ENCODE measurements at regions not wholly inside any gene's neighbourhood (a gene's known extent, or its start where the extent isn't known, plus 50 kb on each side); places are given as distances from the start of the nearest gene placed in this dataset.

DNA sequence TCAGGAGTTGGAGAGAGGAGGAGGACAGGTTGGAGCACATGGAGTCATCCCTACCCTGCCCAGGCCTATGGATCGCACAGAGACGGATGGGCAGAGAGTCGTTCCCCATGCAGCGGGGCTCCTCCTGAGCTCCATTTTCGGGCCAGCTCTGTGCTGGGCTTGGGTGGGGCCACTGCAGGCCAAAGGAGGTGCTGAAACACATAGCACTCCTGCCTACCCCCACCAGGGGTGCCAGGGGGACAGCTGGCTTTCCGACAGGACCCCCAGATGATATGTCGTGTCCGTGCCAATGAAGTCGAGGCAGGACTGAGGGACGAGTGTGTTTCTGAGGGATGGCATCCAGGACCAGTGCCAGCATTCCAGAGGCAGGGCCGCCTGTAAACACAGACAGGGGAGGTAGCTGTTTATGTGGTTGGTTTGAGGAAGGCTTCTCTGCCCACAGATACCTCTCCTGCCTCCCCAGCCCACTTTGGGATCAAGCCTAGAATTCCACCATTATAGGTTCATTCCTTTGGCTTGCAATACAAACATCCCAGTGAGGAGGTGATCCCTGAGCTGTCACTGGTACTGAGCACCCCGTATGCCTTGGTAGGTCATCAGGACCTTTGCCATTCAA lies 116.6 kb downstream of the GLI2 start:
- peak; percentile 53 for DNase-seq (ENCODE audit: low read depth)

DNA sequence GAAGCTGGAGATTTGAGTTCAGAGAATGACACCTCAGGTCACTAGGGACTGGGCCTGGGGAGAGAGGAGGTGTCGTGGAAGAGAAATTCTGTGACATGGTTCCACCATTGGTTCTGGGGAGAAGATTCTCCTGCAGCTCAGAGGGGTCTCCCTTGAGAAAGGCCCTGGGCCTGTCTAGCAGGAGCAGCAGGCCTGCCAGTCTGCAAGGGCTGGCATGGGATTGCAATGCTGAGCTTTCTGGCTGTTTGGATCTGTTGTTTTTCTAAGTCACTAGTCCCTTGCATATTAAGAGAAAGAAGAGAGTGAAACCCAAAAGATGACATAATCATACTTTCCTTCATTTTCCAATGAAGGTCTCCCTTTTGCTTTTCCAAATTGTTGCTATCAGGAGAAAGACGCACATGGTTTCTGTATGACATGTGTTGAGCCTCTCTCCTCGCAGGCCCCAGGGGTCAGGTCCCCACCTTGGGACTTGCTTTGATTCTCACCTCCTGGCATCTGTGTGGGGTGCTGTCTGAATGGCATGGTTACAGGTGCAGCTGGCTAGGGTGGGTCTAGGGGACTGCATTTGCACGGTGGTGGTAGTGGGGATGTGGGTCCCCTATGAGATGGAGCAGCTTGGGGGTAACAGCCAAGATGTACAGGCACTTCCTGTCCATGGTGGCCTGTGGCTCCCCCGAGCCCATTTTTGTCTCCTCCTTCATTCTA lies 117.8 kb downstream of the GLI2 start:
- DNase-seq (ENCODE audit: low read depth), result no peak

DNA sequence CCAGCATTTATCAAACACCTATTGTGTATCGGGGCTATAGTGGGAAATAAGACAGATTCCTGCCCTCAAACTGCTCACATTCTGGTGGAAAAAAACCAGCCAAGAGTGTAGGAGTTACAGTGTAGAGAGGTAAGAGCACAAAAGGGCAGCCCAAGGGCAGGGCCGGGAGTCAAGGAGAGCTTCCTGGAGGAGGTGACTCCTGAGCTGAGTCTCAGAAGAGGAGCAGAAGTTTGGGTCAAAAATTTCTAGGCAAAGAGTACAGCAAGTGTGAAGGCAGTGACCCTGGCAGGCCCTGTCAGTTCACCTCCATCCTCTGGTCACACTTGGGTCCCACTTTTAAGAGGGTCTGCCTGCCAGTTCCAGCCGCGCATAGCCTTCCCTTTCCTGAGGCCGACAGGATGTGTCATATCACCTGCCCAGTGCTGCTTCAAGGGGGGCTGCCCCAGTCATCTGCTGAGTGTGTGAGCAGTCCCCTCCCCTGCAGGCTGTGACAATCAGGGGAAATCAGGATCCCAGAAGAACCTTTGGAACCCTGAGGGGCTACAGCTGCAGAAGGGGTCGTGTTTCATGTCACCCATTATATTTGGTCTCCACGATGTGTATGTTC lies 118.4 kb downstream of the GLI2 start:
- no peak for DNase-seq (ENCODE audit: low read depth)

DNA sequence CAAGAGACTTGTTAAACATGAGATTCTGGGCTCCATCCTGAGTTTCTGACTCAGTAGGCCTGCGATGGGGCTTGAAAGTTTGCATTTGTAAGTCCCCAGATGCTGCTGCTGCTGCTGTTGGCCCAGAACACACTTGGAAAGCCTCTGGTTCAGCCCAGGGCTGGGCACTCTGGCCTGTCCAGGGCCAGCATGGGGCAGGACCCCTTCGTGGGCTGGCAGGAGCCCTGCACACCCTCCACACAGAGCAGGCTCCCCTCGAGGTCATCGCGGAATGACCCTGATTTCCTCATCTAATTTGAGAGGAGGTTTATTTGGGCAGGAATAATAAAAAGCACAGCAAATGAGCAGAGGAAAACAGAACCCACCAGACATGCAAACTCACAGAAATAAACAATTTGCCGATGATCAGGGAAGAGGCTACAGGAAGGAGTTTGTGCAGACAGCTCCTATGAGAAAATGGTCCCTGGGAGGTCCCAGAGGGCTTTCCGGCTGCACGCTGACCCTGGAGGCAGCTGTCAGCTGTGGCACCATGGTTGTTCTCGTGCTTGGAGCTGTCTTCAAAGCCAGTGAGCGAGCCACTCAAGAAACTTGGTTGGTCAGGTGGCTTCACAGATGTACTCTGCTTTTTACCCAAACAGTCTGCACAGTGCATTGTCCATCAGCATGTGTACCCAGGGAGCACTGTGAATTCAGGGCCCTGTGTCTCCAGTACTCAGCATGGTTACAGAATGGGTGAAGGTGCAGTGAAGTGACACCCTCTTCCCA lies 119.3 kb downstream of the GLI2 start:
- no peak for DNase-seq (ENCODE audit: low read depth)

DNA sequence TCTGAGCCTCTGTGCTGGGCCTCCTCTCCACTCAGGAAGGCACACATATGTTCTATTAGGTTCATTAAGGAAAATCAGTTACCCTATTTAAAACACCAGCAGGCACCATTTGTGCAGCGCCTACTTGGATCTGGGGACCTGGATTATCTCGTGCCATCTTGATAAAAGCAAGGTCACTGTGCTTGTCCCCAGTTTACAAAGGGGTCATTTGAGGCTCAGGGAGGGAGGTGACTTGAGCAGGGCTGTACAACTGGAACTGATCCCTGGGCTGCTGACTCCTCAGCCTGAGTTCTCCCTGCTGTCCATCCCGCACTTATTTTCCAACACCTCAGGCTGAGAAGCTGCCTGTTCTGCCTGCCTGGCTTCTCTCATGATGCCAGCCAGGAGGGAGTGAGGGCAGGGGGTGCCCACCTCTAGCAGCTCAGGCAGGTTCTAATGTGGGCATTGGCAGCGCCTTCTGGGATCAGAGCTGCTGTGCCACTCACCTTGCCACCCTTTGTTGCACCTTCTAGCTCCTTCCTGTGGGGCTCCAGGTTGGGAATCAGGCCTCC lies 120.3 kb downstream of the GLI2 start:
- no peak for DNase-seq (ENCODE audit: low read depth)

DNA sequence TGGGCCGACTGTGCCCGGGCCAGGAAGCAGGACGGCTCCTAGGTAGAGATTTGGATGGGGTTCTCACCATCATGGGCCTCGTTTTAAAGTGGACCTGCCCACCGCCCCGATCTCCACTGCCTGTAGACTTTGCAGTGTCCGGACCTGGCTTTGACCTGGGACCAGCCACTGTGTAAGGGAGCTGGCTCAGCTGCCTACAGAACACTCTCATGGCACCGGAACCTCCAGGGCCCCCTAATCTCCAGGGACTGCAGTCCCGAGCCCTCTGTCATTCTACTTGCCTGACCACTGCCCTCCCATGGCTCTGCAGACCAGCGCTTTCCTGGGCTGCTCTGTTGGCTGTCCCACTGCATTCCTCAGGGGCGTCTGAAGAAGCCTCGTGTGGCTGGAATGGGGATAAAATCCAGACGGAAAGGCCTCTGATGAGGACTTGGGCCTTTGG lies 120.8 kb downstream of the GLI2 start:
- DNase-seq (ENCODE audit: low read depth), result peak; percentile 47

DNA sequence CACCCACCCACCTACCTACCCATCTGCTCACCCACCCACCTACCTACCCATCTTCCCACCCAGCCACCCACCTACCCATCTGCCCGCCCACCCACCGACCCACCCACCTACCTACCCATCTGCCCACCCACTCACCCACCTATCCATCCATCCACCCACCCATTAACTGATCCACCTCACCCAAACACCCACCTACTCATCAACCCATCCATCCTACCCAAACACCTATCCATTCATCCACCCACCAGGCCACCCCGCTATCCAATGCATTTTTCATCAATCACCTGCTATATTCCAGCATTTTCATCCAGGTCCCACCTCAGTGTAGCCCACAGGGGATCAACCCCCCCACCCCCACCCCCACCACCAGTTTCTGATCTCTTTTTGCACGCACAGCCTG lies 121.8 kb downstream of the GLI2 start:
- no peak for DNase-seq (ENCODE audit: low read depth)

DNA sequence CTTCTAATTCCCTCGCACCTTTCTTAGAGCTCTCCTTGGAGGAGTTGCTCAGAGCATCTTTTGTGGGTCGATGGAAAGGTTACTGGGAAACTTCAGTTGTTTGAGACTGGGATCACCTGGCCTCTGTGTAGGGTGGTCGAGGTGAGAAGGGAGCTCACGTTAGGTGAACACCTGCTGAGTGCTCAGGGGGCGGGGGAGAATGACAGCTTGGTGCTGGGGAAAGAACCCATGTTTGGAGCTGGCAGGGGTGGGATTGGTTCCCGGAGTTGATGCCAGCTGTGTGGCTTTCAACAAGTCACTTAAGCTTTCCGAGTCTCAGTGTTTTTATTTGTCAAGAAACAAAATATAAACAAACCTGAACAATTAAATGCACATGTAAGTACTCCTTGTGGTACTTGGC lies 122.3 kb downstream of the GLI2 start:
- no peak for DNase-seq (ENCODE audit: low read depth)

DNA sequence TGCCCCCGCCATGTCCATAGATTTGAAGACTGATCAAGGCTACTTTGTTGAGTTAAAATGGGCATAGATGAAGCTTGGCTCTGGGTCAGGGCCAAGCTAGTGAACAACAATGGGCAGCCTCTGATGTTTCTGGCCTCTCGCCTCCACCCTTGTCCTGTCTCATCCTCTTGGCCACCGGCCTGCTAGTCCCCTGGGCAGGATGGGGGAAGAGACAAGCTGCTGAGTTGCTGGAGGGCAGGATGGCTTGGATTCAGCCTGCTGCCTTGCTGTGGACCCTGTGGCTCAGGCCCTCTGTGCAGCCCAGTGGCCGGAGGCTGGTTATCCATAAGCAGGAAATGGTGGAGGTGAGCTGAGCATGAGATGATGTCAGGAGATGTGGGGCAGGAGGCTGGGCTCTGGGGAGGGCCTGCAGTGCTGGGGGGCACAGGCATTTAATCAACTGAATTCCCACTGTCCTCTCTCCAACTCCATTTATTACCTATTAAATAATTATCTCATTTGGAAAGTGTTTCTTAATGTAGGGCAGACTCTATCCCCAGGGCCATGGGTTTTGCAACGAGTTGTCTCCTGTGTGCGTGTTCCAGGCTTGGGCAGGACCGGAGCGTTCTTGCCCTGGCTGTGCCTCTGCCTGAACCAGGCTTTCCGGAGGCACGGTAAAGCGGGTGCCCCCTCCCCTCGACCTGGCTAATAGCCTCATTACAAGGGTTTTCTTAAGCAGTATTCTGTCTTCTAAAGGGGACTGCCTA lies 122.9 kb downstream of the GLI2 start:
- DNase-seq (ENCODE audit: low read depth), result peak; percentile 50

DNA sequence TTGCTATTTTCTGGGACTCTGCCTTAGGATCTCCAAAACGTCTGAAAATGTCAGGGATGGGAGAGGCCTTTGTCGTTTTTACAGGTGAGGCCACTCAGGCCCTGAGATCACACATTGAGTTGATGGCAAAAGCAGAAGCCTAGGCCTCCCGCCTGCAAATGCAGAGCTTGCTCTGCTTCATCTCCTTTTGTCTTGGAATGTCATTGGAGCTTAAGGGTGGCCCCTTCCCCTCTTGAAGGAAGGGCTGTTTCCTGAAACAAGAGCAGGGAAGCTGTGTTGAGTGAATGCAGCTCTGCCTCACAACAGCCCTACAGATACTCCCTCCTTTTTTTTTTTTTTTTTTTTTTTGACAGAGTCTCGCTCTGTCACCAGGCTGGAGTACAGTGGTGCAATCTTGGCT lies 123.5 kb downstream of the GLI2 start:
- DNase-seq (ENCODE audit: low read depth), result no peak

DNA sequence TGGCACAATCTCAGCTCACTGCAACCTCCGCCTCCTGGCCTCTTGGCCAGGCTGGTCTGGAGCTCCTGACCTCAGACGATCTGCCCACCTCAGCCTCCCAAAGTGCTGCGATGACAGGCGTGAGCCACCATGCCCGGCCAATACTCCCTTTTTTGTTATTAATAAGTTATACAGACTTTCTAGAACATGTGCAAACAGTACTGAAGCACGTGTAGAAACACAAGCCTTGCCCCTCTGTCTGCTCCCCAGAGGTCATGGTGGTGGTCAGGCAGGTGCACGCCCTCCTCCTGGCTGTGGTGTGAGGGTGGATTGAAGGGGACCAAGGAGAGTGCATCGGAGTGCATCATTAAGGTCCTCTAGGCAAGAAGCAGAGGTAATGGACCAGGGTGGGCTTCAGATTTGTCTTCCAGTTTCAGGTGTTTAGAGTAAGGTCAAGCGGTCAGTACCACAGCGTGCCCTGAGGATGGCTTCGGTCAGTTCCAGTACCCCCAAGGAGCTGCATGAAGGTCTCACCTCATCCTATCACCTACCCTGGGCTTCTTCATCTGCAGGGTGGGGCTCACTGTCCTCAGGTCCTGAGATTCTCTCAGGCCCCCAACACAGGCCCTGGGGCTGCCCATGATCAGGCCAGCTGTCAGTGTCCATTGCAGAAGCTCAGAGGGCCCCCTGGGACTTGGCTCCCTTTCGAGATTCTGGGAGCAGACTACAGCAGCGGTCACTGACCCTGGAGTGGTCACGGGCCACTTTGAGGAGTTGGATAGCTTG lies 124.3 kb downstream of the GLI2 start:
- no peak for DNase-seq (ENCODE audit: low read depth)

DNA sequence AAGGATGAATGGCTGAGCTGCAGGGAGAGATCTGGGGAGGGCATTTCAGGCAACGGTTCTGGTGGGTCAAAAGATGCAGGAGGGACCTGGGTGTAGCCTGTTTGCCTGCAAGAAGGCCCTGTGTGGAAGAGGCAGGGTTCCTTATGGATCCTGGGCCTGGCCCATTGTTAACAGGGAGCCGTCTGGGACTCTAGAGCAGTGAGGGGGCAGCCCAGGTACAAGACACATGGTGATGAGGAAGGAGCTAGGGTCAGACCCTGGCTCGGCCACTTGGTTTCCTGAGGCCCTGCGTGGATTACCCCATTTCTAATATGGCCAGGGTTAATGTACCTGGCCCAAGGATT lies 124.9 kb downstream of the GLI2 start:
- DNase-seq (ENCODE audit: low read depth), result no peak

DNA sequence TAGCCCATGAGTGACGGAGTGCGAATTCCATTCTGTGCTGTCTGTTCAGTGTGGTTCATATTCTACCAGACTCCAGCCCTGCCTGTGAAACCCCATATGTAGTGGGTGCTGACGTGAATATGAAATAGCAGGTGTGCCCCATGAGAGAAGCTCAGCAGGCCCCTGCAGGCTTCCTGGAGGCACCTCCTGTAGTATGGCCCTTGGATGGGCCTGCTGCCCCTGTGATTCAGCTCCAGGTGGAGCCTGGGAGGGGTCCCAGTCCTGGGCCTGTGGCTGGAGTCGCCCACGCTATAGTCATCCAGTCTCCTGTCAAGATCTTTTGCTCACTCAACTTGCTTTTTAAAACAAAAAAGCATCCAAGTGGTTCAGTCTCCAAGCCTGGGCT lies 125.5 kb downstream of the GLI2 start:
- no peak for DNase-seq (ENCODE audit: low read depth)

DNA sequence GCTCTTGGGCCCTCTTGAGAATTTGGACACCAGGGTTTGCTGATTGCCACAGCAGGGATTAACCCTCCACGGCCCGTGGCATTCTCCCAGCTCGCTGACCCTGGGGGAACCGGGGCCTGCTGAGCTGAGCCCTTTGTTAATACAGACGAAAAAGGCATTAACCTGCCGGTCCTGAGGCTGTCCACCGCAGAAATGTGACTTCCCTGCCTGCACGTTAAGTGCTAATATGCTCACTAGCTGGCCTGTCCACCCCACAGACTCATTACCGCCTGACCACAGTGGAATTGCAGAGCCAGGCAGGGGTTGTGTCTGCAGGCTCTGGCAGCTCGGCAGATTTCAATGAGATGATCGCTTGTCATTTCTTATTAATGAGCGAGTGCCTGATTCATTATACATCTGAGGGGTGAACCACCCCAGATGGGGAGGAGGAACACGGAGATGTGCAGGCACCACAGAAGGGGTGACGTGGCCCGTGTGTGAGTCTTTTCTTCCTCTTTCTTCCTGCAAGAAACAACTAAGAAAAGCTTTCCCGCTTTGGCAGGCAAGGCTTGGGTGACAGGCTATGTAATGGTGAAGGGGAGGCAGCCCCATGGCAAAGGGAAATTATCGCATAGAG lies 126.0 kb downstream of the GLI2 start:
- DNase-seq (ENCODE audit: low read depth), result peak; percentile 72

DNA sequence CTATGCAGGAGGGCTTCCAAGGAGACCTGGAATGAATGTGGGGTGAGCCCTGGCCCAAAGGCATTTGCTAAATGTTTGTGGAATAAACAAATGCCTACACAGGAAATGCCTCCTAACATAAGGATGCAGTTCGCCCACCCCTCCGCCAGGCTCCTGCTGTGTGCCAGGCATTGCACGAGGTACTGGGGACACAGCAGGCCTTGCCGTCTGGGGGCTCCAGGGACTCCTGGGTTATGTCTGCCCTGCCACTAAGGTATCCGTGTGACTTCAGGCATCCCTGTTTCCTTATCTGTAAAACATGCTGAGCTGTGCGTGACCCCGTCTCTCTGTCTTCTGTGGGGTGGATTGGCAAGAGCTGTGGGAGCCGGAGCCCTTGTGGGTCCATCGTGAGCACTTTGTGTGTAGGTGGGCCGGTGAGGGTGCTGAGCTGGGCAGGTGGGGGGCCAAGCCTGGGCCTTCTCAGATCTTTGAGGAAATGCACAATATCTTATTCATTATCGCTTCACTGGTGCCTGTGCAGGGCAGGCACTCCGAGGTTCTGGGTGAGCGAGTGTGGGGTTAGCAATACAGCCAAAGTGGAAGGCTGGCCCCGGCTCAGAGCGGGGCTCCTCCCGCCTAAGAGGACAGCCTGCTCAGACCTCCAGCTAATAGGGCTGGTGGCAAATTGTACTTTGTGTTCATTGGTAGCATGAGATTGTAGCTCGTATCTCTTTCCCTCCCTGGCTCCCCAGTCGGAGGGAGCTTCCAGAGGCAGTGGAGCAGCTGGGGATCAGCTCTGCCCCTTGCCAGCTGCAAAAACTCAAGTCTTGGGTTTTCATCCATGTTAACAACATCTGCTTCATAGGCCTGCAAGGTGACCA lies 126.8 kb downstream of the GLI2 start:
- DNase-seq (ENCODE audit: low read depth), result no peak

DNA sequence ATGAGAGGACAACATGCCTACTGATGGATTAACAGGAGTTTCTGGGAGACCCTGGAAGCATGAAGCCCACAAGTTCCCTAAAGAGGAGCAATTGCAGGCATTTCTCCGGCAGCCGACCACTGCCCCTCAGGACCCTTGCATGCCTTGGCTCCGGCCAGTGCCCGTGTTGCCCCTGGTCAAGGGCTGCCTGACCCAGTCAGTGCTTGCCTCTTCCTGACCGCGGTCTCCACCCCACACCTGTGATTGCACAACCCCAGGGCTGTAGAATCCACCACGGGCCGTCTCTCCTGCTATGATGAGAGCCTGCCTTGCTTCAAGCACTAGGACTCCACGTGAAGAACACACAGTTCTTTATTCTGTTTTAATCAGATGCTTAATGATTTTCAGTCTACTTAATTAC lies 127.5 kb downstream of the GLI2 start:
- DNase-seq (ENCODE audit: low read depth), result no peak

DNA sequence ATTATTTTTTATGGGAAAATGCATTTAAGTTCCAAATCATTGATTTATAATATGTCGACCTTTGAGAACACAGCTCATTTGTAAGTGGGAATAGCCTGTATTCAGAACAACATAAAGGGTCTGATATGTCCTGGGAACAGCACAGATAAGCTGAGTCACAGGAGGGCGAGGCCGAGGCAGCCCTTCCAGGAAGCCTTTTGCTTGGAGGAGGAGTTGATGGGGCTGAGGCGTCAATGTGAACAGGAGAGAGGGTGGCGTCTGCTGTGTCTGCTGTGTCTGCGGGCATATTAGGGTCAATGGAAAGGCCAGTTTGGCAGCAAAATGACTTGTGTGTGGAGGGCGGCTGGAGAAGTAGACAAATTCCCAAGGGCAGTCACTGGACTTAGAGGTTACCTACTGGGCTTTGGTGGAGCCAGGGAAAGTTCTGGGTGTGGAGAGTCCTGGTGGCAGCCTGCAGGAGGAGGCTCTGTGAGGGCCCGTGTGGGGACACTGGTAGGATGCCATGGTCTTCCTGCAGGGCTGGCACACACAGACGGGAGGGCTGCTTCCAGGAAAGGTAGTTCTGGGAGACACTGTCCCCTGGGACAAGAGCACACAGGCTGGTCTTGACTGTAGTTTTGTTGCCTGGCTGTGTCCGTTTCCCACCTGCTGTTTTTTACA lies 128.1 kb downstream of the GLI2 start:
- DNase-seq (ENCODE audit: low read depth), result peak; percentile 85

DNA sequence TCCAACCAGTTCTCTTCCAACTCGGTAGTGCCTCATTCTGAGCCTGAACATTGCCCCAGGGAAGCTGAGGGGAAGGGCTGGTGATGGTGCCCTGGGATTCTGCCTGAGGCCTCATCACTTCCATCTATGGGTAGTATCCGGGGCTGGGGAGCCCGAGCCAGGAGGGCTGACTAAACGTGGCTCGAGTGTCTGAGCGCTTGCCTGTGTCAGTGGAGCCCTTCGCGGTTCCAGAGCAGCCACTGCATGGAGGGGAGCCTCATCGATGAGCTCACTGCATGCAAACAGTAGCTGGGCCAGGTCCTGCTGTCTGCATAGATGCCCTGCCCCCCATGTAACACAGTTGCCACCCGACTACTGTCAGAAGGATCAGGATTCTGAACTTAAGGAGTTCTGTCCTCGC lies 129.3 kb downstream of the GLI2 start:
- DNase-seq (ENCODE audit: low read depth), result peak; percentile 88

DNA sequence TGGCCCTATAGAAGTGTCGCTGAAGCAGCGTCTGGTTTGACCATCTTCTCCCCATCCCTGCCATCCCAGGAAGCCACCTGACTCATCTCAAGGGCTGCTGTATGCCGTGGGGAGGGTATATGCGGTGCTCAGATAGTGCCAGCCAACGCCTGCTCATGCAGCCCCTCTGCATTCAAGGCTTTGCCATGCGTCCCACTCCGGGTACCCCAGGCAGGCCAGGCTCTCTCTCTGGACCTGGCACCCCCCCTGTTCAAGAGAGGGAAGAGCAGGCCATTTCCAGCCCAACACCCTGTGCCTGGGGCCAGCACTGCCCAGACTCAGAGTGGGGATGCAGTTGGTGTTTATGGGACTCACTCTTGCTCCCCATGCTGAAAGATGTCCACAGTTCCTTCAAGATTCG lies 130.0 kb downstream of the GLI2 start:
- no peak for DNase-seq (ENCODE audit: low read depth)

All from M059J (cell line).